HG03025 (cell line): ENCODE measurements at regions not wholly inside any gene's neighbourhood (a gene's known extent, or its start where the extent isn't known, plus 50 kb on each side); places are given as distances from the start of the nearest gene placed in this dataset.
"Not testable (repeated sequence)": the region's sequence is repeated elsewhere in the genome, so short reads cannot be mapped to it uniquely, and the experiment has no call there.

ENCODE experiments used
- ATAC-seq: cut with Tn5 transposase; IDR thresholded peaks from one replicate; pipeline ENCODE4 v1.9.1; 2021; ENCODE audit warnings: mild to moderate bottlenecking, moderate library complexity; ENCODE audit not compliant: unreplicated experiment, low FRiP score

DNA sequence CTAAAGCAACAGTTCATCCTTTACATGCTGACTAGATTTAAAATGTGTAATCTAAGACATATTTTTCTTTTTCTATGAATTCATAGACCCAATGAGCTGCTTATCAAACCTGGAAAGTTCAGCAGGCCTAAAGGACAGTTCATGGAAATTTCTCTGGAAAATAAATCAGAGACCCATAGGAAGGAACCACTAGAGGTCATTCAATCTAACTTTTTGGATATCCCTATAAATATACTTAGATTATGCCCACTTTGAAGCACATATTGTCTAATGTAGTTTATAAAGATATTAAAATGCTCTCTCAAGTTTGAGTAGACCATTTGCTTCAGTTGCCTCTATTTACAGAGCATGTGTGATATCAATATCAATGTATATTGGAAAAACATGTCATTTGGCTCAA lies 473.0 kb downstream of the FAT4 start:
- ATAC-seq = no peak

DNA sequence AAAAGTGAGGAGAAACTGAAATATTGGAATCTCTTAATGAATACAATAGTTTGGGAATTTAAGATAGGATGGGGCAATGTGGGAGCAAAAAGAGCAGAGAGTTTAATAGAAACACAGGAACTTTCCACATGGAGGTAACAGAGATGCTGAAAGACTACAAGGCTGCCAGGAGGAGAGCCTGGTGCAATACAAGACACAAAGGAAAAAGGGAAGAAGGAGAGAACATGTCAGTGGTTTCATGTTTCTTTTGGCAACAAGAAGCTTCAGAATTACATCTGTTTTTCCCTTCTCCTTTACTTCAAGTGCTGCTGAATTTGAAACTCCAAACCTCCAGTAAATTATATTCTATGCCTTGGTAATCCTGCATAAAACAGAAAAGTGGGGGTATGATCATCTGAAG lies 474.3 kb downstream of the FAT4 start:
- no peak for ATAC-seq

DNA sequence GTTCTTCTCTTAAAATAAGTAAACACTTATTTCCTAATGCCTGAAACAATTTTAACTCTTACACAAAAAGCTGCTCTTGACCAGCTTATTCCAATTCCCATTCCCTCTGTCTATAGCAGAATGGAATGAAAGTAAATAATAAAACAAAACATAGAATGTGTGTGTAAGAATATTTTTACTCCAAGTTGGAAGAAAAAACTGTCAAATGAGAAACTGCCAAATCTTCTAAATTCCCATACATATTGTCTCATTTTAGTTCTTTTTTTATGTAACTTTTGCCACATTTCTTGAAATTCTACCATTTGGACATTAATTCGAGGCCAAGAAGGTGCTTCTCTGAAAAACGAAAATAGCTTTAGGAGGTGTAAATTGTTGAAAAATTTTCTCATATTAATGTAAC lies 477.1 kb downstream of the FAT4 start:
- no peak for ATAC-seq

DNA sequence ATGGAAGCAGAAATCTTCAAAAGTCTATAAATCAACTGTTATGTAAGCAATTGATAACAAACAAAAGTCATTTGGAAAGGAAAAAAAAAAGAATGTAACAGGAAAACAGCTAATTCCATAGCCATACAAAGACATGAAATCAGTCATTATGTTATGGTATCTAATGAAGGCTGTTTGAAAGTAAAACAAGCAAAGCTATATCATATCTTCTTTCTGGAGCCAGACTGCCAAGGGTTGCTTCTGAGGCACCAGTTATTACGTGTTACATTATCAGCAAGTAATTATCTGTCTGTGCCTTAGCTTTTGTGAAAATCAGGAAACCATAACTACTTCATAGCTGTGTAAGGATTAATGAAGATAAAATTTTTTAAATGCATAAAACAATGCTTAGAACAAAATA lies 480.2 kb downstream of the FAT4 start:
- ATAC-seq = no peak

DNA sequence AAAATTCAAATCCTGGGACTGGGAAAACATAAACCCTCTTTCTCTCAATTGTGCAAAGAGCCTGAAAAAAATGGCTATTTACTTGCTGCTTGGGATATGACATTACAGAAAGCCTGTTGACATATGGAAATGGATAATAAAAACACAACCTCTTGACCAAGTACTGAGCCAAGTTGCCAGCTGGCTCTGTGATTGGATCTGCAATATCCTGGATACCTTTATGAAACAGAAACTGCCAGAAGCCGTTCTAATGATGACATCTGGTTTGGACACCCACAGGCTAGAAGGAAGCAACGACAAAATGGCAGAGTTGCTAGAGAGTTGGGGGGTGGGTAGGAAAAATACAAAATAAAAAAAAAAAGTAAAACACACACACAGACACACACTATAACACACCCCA lies 481.4 kb downstream of the FAT4 start:
- no peak for ATAC-seq

DNA sequence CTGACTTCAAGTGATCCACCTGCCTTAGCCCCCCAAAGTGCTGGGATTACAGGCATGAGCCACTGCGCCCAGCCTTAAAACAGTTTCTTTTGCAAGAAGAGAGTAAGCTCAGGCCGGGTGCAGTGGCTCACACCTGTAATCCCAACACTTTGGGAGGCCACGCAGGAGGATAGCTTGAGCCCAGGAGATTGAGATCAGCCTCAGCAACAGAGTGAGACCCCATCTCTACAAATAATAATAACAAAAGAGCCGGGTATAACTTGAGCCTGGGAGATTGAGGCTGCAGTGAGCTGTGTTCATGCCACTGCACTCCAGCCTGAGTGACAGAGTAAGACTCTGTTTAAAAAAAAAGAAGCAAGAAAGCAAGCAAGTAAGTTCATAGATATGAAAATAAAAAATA lies 482.9 kb downstream of the FAT4 start:
- not testable (repeated sequence) for ATAC-seq

DNA sequence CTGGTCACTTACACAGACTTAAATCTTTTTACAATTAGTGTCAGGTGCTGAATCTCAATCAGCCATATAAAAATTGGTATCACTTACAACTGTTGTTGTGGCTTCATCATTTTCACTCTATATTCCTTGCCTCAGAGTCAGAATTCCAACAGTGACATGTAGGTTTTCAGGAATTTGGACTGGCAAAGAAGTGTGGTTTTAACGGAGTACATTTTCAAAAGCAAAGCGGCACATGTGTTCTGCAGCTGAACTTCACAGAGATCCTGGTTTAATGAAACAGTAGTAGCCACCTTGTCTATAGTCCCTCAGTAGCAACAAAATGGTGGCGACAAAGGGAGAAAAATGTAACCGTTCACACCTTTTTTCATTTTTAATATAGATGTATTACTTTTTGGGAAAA lies 486.6 kb downstream of the FAT4 start:
- no peak for ATAC-seq

DNA sequence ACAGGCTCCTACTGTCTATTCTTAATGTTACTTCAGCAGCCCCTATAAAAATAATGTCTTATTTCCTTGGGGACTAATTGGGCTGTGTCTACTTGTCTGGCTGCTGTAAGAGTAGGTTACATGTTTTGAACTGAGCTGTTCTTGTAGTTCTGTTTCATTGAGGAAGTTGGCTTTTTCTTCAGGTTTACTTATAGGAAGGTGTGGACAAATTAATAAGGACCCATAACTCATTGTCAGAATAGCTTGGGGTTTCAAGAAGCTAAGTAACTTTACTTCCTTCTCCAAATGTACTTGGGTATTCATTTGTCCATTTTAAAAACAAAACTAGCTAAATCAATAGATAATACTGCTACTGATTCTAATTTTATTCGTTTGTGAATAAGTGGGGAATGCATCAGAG lies 487.2 kb downstream of the FAT4 start:
- no peak for ATAC-seq

DNA sequence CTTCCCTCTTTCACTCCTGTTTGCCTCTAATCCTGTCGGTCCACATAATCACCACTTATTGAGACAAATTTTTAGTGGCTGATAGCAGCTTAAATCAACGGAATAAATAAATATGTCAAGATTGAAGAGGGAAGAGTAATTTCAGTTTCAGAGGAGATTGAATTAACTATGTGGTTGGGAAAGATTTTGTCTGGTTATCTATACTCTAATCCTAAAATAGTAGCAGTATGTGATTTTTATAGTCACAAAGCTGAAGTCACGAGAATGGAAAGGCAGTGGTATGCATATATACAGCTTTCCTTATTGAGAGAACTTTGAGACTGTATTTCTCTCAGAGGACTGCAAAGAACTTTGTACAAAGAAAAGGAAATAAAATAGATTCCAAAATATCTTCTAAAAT lies 493.3 kb downstream of the FAT4 start:
- ATAC-seq = no peak

DNA sequence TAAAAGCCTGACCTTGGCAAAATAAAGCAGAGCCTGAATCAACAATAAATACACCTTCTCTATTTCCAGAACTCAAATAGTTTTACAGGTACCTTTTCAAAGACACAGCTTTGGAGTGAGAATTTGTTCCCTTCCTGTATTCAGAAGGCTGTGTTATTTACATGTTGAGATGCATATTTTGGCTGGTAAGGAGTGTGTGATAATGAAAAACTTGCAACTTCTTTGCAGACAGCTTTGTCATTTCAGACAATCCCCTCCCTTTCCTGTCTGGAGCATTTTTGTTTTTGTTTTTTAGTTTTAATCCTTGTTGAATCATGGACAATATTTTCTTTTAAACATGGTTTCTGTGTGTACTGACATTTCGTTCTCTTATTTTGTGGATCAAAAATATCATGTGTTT lies 493.8 kb downstream of the FAT4 start:
- no peak for ATAC-seq

DNA sequence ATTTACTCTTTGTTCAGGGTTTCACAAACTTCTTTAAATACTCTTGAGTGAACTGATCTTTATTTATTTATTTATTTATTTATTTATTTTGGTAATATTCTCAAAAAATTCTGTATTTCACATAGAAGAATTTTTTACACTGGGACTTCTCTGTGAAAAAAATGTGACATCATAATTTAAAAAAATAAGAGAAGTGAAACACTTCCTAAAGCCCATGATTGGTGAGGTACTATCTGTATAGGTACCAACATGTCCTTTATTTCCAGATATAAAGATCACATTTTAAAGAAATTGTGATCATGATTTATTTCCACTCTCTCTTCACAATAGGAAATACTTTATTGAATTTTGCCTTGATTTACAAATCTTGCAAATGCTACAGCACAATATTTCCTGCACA lies 497.1 kb downstream of the FAT4 start:
- no peak for ATAC-seq

DNA sequence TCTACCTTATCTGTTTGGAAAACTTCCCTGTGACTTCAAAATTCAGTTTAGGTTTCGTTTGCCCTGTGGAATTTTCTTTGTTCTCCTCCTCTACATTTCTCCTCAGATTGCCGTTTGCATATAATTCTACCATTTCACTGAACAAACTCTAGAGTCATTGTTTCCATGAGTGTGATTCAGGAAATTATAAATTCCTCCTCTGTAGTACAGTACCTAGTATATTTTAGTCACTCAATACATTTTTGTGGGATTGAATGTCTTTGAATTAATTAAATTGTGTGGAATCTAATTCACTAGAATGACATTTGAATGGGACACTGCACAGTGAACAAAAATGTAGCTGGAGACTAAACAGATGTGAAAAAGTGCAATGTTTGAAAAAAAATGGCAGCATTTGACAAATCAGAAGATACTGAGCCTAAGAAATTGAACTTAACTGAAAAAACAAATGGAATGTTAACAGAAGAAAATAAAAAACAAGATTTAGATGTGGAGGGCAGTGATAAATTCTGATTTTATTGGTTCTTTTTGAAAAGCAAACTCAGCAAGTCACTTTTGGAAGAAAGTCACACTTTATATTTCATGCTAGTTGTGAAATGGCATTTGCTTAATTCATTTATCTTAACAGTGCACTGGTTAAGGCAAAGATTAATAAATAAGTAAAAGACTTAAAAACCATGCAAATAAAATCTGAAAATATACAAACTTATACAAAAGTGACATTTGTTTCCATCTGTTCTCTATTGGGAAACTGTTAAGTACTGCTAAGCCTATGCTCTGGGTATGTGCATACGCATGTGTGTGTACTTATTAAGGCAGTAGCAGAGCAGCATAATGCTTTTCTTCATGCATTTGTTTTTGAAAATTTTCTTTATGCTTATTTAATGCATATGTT lies 512.3 kb downstream of the FAT4 start:
- no peak for ATAC-seq

DNA sequence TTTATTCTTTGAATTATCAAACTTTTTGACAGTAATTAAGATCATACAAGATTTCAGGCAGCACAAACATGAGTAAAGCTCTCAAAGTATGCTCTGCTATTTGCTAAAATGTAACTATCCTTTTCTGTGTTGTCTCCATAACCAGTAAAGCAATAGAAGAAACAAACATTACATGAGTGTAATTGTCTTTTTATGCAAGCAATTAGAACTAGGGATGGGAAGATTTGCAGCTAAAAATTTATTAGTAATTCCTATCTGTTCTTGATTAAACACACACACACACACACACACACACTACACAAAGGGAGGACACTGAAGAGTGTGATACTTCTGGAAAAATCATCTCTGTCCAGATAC lies 512.9 kb downstream of the FAT4 start:
- no peak for ATAC-seq

DNA sequence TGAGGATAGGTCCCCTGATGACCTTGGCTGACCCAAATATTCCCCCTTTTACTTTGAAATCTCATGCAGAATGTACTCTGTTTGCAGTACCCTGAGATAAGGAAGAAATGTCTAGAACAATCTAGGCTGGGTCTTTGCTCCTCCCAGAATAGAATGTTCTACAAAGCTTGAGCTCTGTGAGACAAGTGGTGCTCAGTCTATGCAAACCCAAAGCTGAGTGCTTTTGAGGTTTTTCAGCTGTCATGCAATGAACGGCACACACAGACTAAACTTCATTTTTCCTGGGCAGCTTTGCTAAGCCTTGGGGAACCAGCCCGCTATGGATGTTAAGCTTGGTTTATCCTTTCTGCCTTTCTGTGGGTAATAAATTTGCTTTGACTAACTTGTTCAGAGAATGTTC lies 513.6 kb downstream of the FAT4 start:
- no peak for ATAC-seq

DNA sequence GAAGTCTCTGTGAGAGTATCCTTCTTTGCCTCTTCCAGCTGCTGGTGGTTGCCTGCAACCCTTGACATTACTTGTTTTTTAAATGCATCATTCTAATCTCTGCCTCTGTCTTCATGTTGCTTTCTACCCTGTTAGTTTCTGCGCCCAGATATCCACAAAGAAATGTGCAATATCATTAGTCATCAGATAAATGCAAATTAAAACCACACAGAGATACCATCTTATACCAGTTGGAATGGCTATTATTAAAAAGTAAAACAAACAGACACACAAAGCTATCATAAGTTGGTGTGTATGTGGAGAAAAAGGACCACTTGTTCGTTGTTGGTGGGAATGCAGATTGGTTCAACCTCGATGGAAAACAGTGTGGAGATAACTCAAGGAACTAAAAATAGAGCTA lies 517.4 kb downstream of the FAT4 start:
- ATAC-seq = no peak

DNA sequence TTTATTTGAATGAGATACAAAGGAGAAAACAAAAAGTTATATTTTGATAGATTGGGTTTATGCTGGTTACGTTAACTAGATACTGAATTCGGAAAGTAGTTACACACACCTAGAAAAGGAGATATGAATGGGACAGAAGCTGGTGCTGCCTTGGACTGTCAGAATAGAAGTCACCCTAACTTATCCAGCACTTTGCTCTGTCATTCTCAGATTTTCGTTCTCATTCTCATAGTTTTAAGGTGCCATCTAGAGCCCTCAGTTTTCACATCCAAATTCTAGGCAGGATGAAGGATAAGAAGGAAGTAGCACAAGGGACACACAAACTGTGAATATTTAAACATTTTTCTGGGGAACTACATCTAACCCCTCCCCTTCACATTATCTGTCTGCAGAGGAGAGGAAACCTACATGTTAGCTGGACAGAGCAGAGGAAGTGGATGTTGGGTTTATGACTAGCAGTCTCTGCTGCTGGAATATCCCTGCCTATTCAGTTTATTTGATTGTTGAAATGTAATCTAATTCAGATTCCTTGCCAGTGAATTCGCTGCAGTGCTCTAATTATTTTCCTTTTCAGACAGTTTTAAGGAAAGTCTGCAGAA lies 521.9 kb downstream of the FAT4 start:
- no peak for ATAC-seq

DNA sequence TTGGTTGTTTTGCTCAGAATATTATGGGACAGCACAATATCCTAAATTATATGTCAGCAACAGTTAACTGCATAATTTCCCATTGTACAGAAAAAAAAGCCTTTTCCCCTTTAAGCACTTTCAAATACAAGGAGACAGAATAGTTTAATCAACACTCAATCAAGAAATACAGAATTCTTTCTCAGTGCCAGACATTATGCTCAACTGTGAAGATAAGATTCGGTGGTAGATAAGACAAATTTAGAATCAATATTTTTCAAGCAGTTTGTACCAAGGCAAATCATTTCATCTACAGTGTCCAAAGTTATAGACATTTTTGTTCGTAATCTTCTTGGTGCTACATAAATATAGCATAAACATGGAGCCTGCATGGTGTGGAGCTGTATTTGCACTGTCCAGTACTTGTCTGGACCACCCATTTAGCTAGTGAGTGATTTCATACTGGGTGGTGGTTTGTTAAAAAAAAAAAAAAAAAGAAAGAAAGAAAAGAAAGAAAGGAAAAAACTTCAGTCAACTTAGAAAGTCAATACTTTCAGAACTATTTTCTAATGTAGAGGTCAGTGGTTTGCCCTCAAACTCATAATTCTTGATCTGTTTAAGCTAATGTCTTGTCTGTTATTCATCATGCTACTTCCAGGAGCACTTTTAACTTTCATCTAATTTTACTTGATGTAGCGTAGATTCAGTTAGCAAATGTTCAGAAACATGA lies 522.9 kb downstream of the FAT4 start:
- no peak for ATAC-seq

DNA sequence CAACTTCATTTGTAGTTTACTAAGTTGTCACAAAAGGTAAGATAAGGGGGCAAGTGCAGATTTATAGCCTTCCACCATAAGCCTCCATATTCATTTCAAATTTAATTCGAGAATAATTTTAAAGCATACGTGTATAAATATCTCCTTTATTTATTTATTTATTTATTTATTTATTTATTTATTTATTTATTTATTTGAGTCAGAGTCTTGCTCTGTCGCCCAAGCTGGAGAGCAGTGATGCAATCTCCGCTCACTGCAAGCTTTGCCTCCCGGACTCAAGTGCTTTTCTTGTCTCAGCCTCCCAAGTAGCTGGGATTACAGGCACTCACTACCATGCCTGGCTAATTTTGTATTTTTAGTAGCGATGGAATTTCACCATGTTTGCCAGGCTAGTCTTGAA lies 523.4 kb downstream of the FAT4 start:
- ATAC-seq = no peak

DNA sequence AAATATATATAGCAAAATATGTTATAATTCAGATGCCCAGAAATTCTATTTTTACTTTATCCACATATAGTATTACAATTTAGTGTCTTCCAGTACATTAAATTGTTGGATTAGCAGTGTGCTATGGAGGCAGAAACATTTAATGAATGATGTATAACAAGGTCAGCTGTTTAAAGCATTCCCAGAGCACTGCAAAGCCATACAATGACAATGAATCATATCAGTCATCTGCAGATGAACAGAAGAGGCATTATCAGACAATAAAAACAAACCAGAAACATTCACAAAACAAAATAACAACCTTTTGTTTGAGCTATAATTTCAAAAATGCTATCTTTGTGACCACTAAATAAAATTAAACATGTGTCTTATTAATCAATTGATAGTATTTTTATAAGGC lies 524.2 kb downstream of the FAT4 start:
- ATAC-seq = no peak

DNA sequence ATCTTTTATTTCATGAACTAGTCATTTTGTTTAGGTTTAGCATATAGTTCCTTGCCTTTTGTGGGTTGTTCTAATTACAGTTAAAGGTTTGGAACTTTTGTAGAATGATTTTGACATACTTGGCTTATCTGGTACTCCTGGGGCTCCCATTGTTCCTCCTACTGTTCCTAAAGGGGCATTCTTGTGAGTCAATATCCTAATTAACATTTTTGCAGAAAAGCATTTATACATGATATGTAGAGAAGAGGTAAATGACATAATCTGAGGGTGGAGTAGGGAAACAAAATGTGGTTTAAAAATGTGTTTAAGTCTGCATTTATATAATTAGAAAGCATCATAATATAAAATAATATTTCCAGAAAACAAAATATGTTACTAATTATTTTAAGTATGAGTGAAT lies 529.2 kb downstream of the FAT4 start:
- ATAC-seq = no peak

DNA sequence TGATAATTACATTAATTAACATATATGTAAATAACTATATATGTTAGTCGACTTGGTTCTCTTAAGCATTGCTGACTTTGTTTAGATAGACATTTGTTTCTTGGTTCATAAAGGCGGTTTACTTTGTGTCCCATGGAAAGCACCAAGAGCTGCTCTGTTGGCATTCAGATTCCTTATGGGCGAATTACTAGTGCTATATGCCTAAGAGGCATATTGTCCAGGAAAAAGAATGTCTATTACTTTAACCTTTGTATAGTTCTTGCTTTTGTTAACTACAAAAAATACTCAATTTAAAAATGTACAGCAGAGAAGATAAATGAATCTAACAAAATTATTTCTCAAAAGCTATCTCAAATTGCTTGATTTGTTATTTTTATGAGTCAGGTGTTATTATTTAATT lies 532.8 kb downstream of the FAT4 start:
- ATAC-seq = no peak

DNA sequence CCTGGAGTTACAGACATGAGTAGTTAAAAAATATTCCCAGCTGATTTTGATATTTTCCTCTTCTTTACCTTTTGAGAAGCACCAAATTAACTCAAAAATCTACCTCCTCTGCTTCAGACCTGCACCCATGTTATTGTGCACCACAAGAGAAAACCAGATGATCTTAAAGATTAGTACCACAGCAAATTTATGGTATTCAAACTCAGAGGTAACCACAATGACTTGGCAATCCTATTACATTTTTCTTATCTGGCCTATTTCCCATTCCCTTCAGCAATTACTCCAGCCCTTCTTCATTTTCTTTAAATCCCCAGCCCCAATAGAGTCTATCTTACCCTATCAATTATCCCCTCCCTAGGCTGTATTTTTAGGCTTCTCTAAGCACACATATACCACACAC lies 535.1 kb downstream of the FAT4 start:
- ATAC-seq = no peak
